ENCODE measurements at regions not wholly inside any gene's neighbourhood (a gene's known extent, or its start where the extent isn't known, plus 50 kb on each side); places are given as distances from the start of the nearest gene placed in this dataset.
A peak's percentile ranks its signal among the peaks of the same experiment; 100 is the strongest.

DNA sequence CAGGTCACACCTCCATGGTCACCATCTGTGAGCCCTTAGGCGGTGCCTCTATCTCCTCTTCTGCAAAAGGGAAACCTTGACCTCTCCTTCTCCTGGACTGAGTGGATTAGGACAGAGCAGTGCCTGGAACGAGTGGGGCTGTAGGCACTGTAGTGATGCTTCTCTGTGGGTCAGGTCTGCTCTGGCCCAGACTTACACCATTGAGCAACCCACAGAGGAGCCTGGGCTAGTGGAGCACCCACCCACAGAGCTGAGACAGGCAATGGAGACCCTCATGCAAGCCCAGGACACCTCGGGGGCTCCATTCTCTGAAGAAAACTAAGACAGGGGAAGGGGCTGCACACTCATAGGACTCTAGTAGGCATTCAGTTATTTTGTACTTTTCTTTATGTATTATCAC, 400.6 kb downstream of the GADD45G start:
- H3K4me3 ChIP-seq (ENCODE audit: low read length in 2 of 2): peak overlapping the region in 1 of 2 donors; percentile 2
- peaks cover 0 to 9% (median 0%) of the 10 kb centered on the region in 3 experiments for H3K27me3 ChIP-seq (ENCODE audit: control insufficient read depth in 3 of 3, insufficient read depth in 3 of 3, low read depth in 1 of 3, low read length in 3 of 3)
- H3K23ac ChIP-seq (ENCODE audit: low read depth, low read length, poor library complexity): no peak overlapping the region
- no peak overlapping the region for H4K91ac ChIP-seq (ENCODE audit: low read depth, low read length, poor library complexity)
- H3K27ac ChIP-seq (replicated peaks; ENCODE audit: low read length): no peak overlapping the region
- no peak overlapping the region for H2BK120ac ChIP-seq (ENCODE audit: low read depth, low read length)
- peaks cover 6 to 7% of the 10 kb centered on the region in 2 donors for H3K4me1 ChIP-seq (ENCODE audit: control insufficient read depth in 2 of 2, insufficient read depth in 1 of 2, low read depth in 1 of 2, low read length in 2 of 2)
- no peak overlapping the region for H3K4me2 ChIP-seq (ENCODE audit: insufficient read depth, low read length, poor library complexity, severe bottlenecking)
- H3K18ac ChIP-seq (ENCODE audit: low read length): no peak overlapping the region
- no peaks in the 10 kb centered on the region for H3K79me1 ChIP-seq (ENCODE audit: low read depth, low read length)
- no peaks in the 10 kb centered on the region for H3K36me3 ChIP-seq (replicated peaks in 1 of 2; ENCODE audit: control insufficient read depth in 2 of 2, insufficient read depth in 2 of 2, low read length in 2 of 2)
- H2AFZ ChIP-seq (ENCODE audit: low read length): no peak overlapping the region
- no CpG with 5 or more reads among the region's 3 CpGs for WGBS, 2 donors (ENCODE audit: extremely low coverage in 2 of 2, insufficient read length in 2 of 2, insufficient replicate concordance in 1 of 2)
- no peak overlapping the region for H3K14ac ChIP-seq (ENCODE audit: low read length)
- no peak overlapping the region for H2AK5ac ChIP-seq (ENCODE audit: low read depth, low read length)
- H3K4ac ChIP-seq (ENCODE audit: low read length): no peak overlapping the region
- no peak overlapping the region for H3K9ac ChIP-seq (ENCODE audit: low read depth, low read length, poor library complexity)
- DNase-seq (ENCODE audit: low spot score): no peak
- no peak overlapping the region for H2BK5ac ChIP-seq (ENCODE audit: low read length)
- H4K8ac ChIP-seq (ENCODE audit: low read depth, low read length): no peak overlapping the region
- no peak overlapping the region for H2BK12ac ChIP-seq (ENCODE audit: low read length)
- no peak overlapping the region for H2BK15ac ChIP-seq (ENCODE audit: low read length)
- H3K9me3 ChIP-seq (replicated peaks in 1 of 2; ENCODE audit: control insufficient read depth in 2 of 2, insufficient read depth in 1 of 2, low read depth in 1 of 2, low read length in 2 of 2): peaks cover 0 to 3% of the 10 kb centered on the region in 2 donors

DNA sequence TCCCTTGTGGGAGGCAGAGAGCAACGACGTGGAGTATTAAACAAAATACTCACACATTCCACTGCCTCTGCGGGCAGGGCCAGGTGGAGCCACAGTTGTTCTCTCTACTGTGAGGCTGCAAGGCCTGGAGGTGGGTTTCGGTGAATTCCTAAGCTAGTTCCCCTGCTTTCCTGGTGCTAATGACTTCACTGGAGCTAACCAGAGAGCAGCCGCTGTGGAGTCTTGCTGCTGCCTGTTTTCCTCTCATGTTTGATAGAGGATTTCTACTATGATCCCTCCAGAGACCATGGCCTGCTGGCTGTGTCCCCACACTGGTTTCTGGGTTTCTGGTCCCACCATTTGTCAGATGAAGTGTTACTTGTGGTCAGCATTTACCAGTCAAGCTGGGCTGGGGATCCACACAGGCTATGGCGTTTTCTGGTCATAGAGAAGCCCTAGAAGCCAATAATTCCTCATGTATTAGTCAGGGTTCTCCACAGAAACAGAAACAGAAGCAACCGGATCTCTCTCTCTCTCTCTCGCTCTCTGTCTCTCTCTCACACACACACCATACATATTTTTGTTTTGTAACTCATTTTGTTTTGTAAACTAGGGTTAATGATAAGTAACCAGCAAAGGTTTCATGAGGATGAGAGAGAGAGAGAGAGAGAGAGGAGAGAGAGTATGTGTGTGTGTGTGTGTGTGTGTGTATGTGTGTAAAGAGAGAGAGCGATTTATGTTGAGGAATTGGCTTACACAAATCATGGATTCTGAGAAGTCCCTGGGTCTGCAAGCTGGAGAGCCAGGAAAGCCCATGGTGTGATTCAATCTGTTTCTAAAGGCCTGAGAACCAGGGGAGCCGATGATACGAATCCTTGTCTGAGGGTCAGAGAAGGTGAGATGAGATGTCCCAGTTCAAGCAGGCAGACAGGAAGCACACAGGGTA, 403.0 kb downstream of the GADD45G start:
- H3K4me1 ChIP-seq (ENCODE audit: control insufficient read depth in 2 of 2, insufficient read depth in 1 of 2, low read depth in 1 of 2, low read length in 2 of 2): no peaks in the 10 kb centered on the region
- no peak overlapping the region for H2AFZ ChIP-seq (ENCODE audit: low read length)
- H2AK5ac ChIP-seq (ENCODE audit: low read depth, low read length): no peak overlapping the region
- WGBS, 2 donors (ENCODE audit: extremely low coverage in 2 of 2, insufficient read length in 2 of 2, insufficient replicate concordance in 1 of 2): no CpG with 5 or more reads among the region's 11 CpGs
- peaks cover 0 to 3% of the 10 kb centered on the region in 2 donors for H3K9me3 ChIP-seq (replicated peaks in 1 of 2; ENCODE audit: control insufficient read depth in 2 of 2, insufficient read depth in 1 of 2, low read depth in 1 of 2, low read length in 2 of 2)
- no peak overlapping the region for H3K4me3 ChIP-seq (ENCODE audit: low read length in 2 of 2)
- H4K91ac ChIP-seq (ENCODE audit: low read depth, low read length, poor library complexity): no peak overlapping the region
- H3K14ac ChIP-seq (ENCODE audit: low read length): no peak overlapping the region
- H3K27me3 ChIP-seq (ENCODE audit: control insufficient read depth in 3 of 3, insufficient read depth in 3 of 3, low read depth in 1 of 3, low read length in 3 of 3): no peaks in the 10 kb centered on the region
- H3K18ac ChIP-seq (ENCODE audit: low read length): peak overlapping the region; percentile 16
- H4K8ac ChIP-seq (ENCODE audit: low read depth, low read length): no peak overlapping the region
- H3K27ac ChIP-seq (replicated peaks; ENCODE audit: low read length): no peak overlapping the region
- H3K4me2 ChIP-seq (ENCODE audit: insufficient read depth, low read length, poor library complexity, severe bottlenecking): no peak overlapping the region
- no peak overlapping the region for H2BK120ac ChIP-seq (ENCODE audit: low read depth, low read length)
- no peaks in the 10 kb centered on the region for H3K36me3 ChIP-seq (replicated peaks in 1 of 2; ENCODE audit: control insufficient read depth in 2 of 2, insufficient read depth in 2 of 2, low read length in 2 of 2)
- no peak overlapping the region for H2BK15ac ChIP-seq (ENCODE audit: low read length)
- H2BK12ac ChIP-seq (ENCODE audit: low read length): no peak overlapping the region
- H2BK5ac ChIP-seq (ENCODE audit: low read length): no peak overlapping the region
- no peak for DNase-seq (ENCODE audit: low spot score)
- H3K23ac ChIP-seq (ENCODE audit: low read depth, low read length, poor library complexity): no peak overlapping the region
- H3K9ac ChIP-seq (ENCODE audit: low read depth, low read length, poor library complexity): no peak overlapping the region
- H3K4ac ChIP-seq (ENCODE audit: low read length): no peak overlapping the region
- H3K79me1 ChIP-seq (ENCODE audit: low read depth, low read length): no peaks in the 10 kb centered on the region

DNA sequence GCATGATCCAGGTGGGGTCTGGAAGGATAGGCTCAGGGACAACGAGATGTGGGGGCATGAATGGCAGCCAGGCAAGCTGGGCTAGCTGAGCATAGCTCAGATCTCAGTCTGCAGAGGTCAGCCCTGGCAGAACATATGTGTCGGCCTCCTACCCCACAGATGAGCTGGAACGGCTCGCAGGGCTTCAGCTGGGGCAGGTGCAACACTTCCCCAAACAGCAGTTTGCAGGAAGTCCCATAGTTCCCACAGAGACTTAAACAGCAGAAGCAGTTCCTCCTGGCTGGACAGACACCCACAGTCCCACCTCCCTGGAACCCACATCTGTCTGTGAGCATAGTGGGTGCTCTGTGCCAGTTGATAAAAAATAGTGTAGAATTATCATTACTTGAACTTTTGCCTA, 404.6 kb downstream of the GADD45G start:
- DNase-seq (ENCODE audit: low spot score): no peak
- peak overlapping the region; percentile 17 for H3K18ac ChIP-seq (ENCODE audit: low read length)
- H2BK15ac ChIP-seq (ENCODE audit: low read length): no peak overlapping the region
- no peak overlapping the region for H2AFZ ChIP-seq (ENCODE audit: low read length)
- H2BK5ac ChIP-seq (ENCODE audit: low read length): no peak overlapping the region
- no peak overlapping the region for H3K4ac ChIP-seq (ENCODE audit: low read length)
- H3K9me3 ChIP-seq (replicated peaks in 1 of 2; ENCODE audit: control insufficient read depth in 2 of 2, insufficient read depth in 1 of 2, low read depth in 1 of 2, low read length in 2 of 2): peaks cover 0 to 3% of the 10 kb centered on the region in 2 donors
- H3K14ac ChIP-seq (ENCODE audit: low read length): no peak overlapping the region
- no peak overlapping the region for H3K4me2 ChIP-seq (ENCODE audit: insufficient read depth, low read length, poor library complexity, severe bottlenecking)
- no peak overlapping the region for H4K91ac ChIP-seq (ENCODE audit: low read depth, low read length, poor library complexity)
- no peak overlapping the region for H3K27ac ChIP-seq (replicated peaks; ENCODE audit: low read length)
- H3K4me3 ChIP-seq (ENCODE audit: low read length in 2 of 2): no peak overlapping the region
- WGBS, 2 donors (ENCODE audit: extremely low coverage in 2 of 2, insufficient read length in 2 of 2, insufficient replicate concordance in 1 of 2): no CpG with 5 or more reads among the region's 4 CpGs
- H3K23ac ChIP-seq (ENCODE audit: low read depth, low read length, poor library complexity): peak overlapping the region; percentile 6
- H2BK12ac ChIP-seq (ENCODE audit: low read length): no peak overlapping the region
- H3K79me1 ChIP-seq (ENCODE audit: low read depth, low read length): no peaks in the 10 kb centered on the region
- no peak overlapping the region for H2AK5ac ChIP-seq (ENCODE audit: low read depth, low read length)
- no peak overlapping the region for H3K9ac ChIP-seq (ENCODE audit: low read depth, low read length, poor library complexity)
- no peaks in the 10 kb centered on the region for H3K36me3 ChIP-seq (replicated peaks in 1 of 2; ENCODE audit: control insufficient read depth in 2 of 2, insufficient read depth in 2 of 2, low read length in 2 of 2)
- no peak overlapping the region for H2BK120ac ChIP-seq (ENCODE audit: low read depth, low read length)
- H3K4me1 ChIP-seq (ENCODE audit: control insufficient read depth in 2 of 2, insufficient read depth in 1 of 2, low read depth in 1 of 2, low read length in 2 of 2): no peaks in the 10 kb centered on the region
- H3K27me3 ChIP-seq (ENCODE audit: control insufficient read depth in 3 of 3, insufficient read depth in 3 of 3, low read depth in 1 of 3, low read length in 3 of 3): no peaks in the 10 kb centered on the region
- H4K8ac ChIP-seq (ENCODE audit: low read depth, low read length): peak overlapping the region; percentile 21

DNA sequence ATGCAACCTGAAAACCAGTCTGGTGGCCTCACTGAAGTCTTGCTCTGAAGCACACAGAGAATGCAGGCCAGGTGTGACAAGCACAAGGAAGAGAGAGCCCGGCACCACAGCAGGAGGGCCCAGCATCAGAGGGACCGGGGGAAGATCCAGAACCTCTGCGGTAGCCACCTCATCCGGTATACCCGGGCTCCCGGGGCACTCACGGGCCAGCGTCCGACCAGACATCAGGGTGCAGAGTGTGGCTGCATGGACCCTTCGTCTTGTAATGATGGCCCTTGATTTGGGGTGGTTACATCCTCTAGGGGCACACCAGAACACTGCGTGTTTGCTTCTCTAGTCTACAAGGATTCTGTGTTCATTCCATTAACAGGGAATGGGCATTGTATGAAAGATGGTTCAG, 406.0 kb downstream of the GADD45G start:
- Histone ChIP-seq H3K4me2 (ENCODE audit: insufficient read depth, low read length, poor library complexity, severe bottlenecking) (no peak overlapping the region), H2BK12ac (ENCODE audit: low read length) (no peak overlapping the region), H2BK120ac (ENCODE audit: low read depth, low read length) (no peak overlapping the region), H3K27me3 (ENCODE audit: control insufficient read depth in 3 of 3, insufficient read depth in 3 of 3, low read depth in 1 of 3, low read length in 3 of 3) (no peaks in the 10 kb centered on the region), H3K14ac (ENCODE audit: low read length) (no peak overlapping the region), H4K91ac (ENCODE audit: low read depth, low read length, poor library complexity) (no peak overlapping the region), H2AK5ac (ENCODE audit: low read depth, low read length) (no peak overlapping the region), H3K36me3 (replicated peaks in 1 of 2; ENCODE audit: control insufficient read depth in 2 of 2, insufficient read depth in 2 of 2, low read length in 2 of 2) (no peaks in the 10 kb centered on the region), H2AFZ (ENCODE audit: low read length) (no peak overlapping the region), H3K18ac (ENCODE audit: low read length) (no peak overlapping the region), H3K4me1 (ENCODE audit: control insufficient read depth in 2 of 2, insufficient read depth in 1 of 2, low read depth in 1 of 2, low read length in 2 of 2) (no peaks in the 10 kb centered on the region), H3K9ac (ENCODE audit: low read depth, low read length, poor library complexity) (no peak overlapping the region), H3K4ac (ENCODE audit: low read length) (no peak overlapping the region), H2BK15ac (ENCODE audit: low read length) (no peak overlapping the region), H2BK5ac (ENCODE audit: low read length) (no peak overlapping the region), H3K23ac (ENCODE audit: low read depth, low read length, poor library complexity) (no peak overlapping the region), H4K8ac (ENCODE audit: low read depth, low read length) (no peak overlapping the region), H3K79me1 (ENCODE audit: low read depth, low read length) (no peaks in the 10 kb centered on the region), H3K9me3 (replicated peaks in 1 of 2; ENCODE audit: control insufficient read depth in 2 of 2, insufficient read depth in 1 of 2, low read depth in 1 of 2, low read length in 2 of 2) (no peaks in the 10 kb centered on the region), H3K4me3 (ENCODE audit: low read length in 2 of 2) (no peak overlapping the region), H3K27ac (replicated peaks; ENCODE audit: low read length) (no peak overlapping the region)
- no peak for DNase-seq (ENCODE audit: low spot score)
- WGBS, 2 donors (ENCODE audit: extremely low coverage in 2 of 2, insufficient read length in 2 of 2, insufficient replicate concordance in 1 of 2): no CpG with 5 or more reads among the region's 11 CpGs

Measured in neuronal stem cell (in vitro differentiated cells).